ENCODE measurements at regions not wholly inside any gene's neighbourhood (a gene's known extent, or its start where the extent isn't known, plus 50 kb on each side); places are given as distances from the start of the nearest gene placed in this dataset.

DNA sequence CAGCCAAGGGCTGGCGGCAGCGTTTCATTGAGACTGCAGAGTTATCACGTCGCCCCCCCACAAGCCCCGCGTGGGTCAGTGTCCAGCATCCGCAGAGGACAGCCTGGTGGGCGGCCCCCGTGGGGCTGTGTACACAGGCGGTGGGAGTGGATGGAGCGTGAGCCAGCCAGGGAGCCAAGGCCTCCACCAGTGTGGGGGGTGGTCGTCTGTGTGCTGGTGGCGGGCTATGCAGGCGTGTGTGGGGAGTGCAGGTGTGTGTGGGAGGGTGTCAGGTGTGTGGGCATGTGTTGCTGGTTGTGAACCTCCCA lies 56.5 kb upstream of the NKX1-1 start:
- Histone ChIP-seq H3K36me3 (no peaks in the 10 kb centered on the region), H3K27me3 (no peaks in the 10 kb centered on the region), H3K9me3 (no peaks in the 10 kb centered on the region), H3K4me1 (no peaks in the 10 kb centered on the region), H3K4me3 (no peak overlapping the region), H3K27ac (no peak overlapping the region)
- TF ChIP-seq POLR2A (IDR thresholded peaks at IDR 0.05), result no peak
- TF ChIP-seq, protein P1, sequence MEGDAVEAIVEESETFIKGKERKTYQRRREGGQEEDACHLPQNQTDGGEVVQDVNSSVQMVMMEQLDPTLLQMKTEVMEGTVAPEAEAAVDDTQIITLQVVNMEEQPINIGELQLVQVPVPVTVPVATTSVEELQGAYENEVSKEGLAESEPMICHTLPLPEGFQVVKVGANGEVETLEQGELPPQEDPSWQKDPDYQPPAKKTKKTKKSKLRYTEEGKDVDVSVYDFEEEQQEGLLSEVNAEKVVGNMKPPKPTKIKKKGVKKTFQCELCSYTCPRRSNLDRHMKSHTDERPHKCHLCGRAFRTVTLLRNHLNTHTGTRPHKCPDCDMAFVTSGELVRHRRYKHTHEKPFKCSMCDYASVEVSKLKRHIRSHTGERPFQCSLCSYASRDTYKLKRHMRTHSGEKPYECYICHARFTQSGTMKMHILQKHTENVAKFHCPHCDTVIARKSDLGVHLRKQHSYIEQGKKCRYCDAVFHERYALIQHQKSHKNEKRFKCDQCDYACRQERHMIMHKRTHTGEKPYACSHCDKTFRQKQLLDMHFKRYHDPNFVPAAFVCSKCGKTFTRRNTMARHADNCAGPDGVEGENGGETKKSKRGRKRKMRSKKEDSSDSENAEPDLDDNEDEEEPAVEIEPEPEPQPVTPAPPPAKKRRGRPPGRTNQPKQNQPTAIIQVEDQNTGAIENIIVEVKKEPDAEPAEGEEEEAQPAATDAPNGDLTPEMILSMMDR (IDR thresholded peaks at IDR 0.05), result no peak
- intact Hi-C loops (cut with DNase I; ENCODE audit: low total_unique reads), result no loop called here
- DNase-seq, result no peak

DNA sequence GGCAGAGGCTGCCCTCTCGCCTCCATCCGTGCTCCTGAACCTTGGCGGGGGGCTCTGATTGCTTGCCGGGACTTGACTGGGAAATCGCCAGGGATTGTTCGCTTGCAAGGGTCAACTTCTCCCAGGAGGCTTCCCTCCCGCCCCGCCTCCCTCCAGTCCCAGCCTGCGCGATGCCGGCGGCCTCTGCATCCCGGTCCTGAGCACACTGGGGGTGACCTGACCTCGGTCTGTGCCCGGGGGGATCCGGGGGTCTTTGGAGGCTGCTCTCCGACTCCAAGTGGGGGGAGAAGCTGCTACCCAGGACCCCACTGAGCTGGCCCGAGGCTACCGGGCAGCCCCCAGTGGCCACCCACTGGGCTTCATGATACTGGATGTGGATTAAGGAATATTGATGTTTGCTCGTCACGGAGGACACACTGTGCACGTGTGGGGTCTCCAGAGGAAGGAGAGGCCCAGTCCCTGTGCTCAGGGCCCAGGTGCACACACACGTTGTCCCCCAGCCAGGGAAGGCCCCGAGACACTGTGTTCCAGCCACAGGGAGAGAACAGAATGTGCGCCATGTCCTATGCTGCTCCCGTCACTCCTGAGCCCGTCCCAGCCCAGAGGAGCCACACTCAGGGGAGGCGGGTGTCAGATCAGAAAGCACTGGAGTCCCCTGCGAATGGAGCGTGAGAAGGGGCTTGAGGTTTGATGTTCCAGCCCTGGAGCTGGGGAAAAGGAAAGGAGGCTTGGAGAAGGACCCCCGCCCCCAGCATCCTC lies 55.9 kb upstream of the NKX1-1 start:
- DNase-seq, result no peak
- Histone ChIP-seq H3K27ac (no peak overlapping the region), H3K36me3 (no peaks in the 10 kb centered on the region), H3K9me3 (no peaks in the 10 kb centered on the region), H3K27me3 (no peaks in the 10 kb centered on the region), H3K4me1 (no peaks in the 10 kb centered on the region), H3K4me3 (no peak overlapping the region)
- intact Hi-C loops (cut with DNase I; ENCODE audit: low total_unique reads), result no loop called here
- TF ChIP-seq, protein P1 (IDR thresholded peaks at IDR 0.05), result no peak
- no peak for TF ChIP-seq POLR2A (IDR thresholded peaks at IDR 0.05)

DNA sequence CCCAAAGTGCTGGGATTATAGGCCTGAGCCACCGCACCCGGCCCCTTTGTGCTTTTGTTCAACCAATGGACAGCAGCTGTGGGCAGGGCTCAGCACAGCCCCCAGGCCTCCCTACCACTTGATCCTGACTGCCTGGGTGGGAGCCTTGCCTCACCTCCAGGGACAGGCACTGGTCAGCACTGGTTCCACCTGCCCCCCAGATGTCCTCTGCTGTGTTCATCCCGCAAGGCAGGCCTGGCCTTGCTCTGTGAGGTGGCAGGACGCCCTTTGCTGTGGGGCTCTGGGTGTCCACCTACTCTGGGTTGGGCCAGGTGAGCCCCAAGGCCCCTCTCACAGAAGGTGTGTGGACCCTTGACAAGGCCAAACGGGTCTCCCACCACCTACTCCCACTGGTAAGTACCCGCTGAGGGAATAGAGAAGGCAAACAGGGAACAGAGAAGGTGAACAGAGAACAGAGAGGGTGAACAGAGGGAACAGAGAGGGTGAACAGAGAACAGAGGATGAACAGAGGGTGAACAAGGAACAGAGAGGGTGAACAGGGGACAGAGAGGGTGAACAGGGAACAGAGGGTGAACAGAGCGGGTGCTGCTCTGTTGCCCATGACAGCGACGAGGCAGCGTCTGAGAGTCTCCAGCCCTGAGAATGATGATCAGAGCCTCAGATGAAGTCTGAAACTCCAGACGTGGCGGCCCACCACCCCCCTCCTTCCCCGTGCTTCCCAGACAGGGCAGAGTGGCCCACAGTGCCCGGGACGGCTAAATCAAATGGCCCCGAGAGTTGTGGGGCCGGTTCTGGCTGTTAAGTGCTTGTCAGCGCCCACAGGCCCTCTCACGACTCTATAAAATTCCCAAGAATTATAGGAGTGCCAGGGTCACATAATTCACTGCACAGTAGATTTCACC lies 55.0 kb upstream of the NKX1-1 start:
- Histone ChIP-seq H3K27me3 (no peaks in the 10 kb centered on the region), H3K9me3 (no peaks in the 10 kb centered on the region), H3K4me1 (no peaks in the 10 kb centered on the region), H3K27ac (no peak overlapping the region), H3K4me3 (no peak overlapping the region), H3K36me3 (no peaks in the 10 kb centered on the region)
- intact Hi-C loops (cut with DNase I; ENCODE audit: low total_unique reads), result no loop called here
- DNase-seq, result peak in 1 of 2 donors; percentile 6
- TF ChIP-seq POLR2A (IDR thresholded peaks at IDR 0.05), result no peak
- TF ChIP-seq, protein P1 (IDR thresholded peaks at IDR 0.05), result no peak

DNA sequence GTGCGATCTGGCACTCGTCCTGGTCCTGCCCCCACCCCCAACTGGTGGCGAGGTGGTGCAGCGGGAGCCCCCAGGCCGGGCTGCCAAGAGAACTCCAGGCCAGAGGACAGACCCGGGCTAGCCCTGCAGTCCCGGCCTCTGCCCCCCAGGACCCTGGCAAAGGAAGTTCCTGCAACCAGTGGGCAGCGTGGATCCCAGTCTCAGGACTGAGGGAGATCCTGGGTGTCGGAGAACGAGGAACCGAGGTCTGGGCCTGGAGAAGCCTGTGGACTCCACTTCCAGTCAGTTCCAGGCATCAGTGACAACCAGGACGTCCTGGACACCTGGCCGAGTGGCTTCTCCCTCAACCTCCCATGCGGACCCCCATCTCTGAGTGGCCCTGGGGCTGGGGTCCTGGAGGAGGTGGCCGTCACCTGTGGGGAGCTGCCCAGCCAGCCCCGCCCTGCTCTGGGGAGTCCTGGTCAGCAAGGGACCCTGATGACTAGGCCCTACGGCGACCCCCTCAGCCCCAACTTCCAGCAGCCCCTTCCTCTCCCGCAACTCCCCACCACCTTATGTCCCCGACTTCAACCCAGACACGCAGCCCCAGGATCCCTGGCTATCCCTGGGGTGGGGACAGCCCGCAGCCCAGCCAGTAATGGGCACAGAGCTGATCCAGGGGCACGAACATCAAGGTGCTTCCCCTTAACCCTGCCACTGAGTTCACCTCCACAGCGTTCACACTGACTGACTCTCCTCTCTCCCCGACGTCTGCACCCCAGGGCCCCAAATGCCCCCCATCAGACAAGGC lies 53.7 kb upstream of the NKX1-1 start:
- H3K27me3 ChIP-seq, result no peaks in the 10 kb centered on the region
- no peaks in the 10 kb centered on the region for H3K4me1 ChIP-seq
- intact Hi-C loops (cut with DNase I; ENCODE audit: low total_unique reads), result no loop called here
- no peaks in the 10 kb centered on the region for H3K9me3 ChIP-seq
- no peaks in the 10 kb centered on the region for H3K36me3 ChIP-seq
- DNase-seq, result peak in 1 of 2 donors; percentile 7
- no peak overlapping the region for H3K27ac ChIP-seq
- H3K4me3 ChIP-seq, result no peak overlapping the region
- TF ChIP-seq, protein P1 (IDR thresholded peaks at IDR 0.05), result no peak
- TF ChIP-seq POLR2A (IDR thresholded peaks at IDR 0.05), result no peak

Data from uterus (tissue), 3 donors.